Neural cell (in vitro differentiated cells): ENCODE measurements at regions not wholly inside any gene's neighbourhood (a gene's known extent, or its start where the extent isn't known, plus 50 kb on each side); places are given as distances from the start of the nearest gene placed in this dataset.

Experiments
- POLR2AphosphoS5 ChIP-seq: IDR thresholded peaks from 2 replicates; pipeline ENCODE4 v1.6.1; 2012
- TF ChIP-seq, protein P1 (sequence below): fragments of 450-650 bp; IDR thresholded peaks from 2 replicates; pipeline ENCODE4 v1.5.1; 2014; ENCODE audit warnings: antibody characterized with exemption, mild to moderate bottlenecking, moderate library complexity; ENCODE audit not compliant: poor library complexity, severe bottlenecking

GRCh38 chr17:51387986-51388385 is 127.6 kb downstream of the UTP18 start:
- TF ChIP-seq, protein P1, sequence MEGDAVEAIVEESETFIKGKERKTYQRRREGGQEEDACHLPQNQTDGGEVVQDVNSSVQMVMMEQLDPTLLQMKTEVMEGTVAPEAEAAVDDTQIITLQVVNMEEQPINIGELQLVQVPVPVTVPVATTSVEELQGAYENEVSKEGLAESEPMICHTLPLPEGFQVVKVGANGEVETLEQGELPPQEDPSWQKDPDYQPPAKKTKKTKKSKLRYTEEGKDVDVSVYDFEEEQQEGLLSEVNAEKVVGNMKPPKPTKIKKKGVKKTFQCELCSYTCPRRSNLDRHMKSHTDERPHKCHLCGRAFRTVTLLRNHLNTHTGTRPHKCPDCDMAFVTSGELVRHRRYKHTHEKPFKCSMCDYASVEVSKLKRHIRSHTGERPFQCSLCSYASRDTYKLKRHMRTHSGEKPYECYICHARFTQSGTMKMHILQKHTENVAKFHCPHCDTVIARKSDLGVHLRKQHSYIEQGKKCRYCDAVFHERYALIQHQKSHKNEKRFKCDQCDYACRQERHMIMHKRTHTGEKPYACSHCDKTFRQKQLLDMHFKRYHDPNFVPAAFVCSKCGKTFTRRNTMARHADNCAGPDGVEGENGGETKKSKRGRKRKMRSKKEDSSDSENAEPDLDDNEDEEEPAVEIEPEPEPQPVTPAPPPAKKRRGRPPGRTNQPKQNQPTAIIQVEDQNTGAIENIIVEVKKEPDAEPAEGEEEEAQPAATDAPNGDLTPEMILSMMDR: no peak
- no peak for TF ChIP-seq POLR2AphosphoS5
